Dedifferentiated amniotic fluid mesenchymal stem cell (primary cell): ENCODE measurements at regions not wholly inside any gene's neighbourhood (a gene's known extent, or its start where the extent isn't known, plus 50 kb on each side); places are given as distances from the start of the nearest gene placed in this dataset.

Experiments used
- DNase-seq: peaks from one replicate; pipeline ENCODE4 v3.0.0-alpha.2; 2016; ENCODE audit errors: extremely low spot score

DNA sequence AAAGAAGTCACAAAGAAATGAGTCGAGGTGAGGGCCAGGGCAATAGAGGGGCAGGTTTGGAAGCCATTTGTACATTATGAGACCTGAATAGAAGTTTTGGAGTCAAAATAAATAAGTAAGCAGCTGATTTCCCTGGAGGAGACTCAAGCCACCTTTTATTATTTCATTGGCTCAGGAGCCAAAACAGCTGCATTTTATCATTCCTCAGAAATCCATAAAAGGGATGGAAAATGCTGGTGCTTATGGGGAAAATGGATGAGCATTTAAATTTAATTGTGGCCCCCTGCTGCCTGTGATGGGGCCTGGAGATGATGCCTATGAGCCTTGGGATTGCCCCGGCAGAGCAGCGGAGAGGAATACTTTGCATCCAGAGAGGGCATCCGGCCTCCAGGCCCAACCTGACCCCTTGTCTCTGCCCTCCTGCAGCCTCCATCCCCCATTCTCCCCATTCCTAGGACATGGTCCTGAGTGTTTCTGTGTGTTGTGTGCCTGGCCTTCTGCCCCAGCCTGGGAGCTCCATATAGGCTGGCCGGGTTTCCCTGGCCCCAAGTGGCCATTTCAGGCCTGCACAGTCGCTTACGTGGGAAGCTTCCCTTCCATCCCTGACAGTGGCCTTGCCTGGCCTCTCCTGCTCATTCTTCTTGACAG lies 296.8 kb upstream of the ZMIZ1 start:
- DNase-seq, result no peak

DNA sequence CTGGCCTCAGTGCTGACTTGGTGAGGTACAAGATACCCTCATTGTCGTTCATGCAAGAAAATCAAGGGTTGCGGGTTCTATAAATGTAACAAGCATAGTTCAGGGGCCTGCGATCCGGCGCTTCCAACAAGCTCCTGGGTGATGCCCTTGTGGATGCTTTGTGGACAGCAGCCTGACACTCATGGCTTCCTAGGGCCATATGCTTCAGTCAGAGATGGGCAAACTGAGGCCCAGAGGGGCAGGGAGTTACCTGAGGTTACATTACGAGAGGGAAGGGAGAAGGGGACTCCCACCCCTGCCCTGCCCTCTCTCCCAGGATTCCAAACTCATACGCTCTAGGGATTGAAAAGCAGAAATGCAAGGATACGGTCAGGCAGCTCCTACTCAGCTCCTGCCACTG lies 296.3 kb upstream of the ZMIZ1 start:
- DNase-seq, result no peak

DNA sequence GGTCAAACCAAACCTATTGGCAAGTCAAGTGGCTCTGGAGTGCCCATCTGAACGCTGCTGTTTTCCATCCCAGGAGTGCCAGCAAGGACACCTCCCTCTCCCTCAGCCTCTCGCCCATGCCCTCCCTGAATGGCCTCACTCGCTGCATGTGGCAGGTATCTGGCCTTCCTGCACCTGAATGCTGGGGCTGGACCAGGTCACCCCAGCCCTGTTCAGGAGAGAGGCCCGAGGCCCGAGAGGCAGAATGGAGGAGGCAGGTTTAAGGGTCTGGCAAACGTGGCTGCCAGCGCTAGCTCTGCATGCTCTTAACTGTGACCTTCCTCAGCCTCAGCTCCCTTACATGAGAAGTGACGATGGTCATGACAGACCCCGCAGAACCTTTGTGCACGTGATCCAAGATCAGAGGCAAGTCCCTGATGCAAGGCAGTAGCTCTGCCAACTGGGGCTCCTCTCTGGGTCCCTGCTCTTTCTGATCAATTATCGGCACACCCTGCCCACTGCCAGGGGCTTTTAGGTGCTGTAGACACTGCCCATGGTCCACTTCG lies 295.7 kb upstream of the ZMIZ1 start:
- DNase-seq, result no peak

DNA sequence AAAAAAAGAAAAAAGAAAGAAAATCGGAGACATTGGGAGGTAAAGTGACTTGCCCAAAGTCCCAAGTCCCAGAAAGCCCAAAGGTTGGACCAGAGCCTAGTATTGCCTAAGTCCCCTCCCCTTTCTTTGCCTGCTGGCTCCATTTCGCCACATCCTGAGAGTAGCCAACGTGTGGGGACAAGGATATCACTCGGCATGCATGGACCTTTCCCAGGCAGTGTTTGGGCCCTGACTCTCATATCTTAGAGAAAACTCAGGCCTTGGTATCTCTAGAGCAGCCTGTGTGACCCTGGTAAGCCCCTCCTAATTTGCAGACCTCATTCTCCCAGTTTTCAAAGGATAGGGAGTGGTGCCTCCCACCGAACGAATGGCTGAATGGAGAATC lies 294.2 kb upstream of the ZMIZ1 start:
- no peak for DNase-seq

DNA sequence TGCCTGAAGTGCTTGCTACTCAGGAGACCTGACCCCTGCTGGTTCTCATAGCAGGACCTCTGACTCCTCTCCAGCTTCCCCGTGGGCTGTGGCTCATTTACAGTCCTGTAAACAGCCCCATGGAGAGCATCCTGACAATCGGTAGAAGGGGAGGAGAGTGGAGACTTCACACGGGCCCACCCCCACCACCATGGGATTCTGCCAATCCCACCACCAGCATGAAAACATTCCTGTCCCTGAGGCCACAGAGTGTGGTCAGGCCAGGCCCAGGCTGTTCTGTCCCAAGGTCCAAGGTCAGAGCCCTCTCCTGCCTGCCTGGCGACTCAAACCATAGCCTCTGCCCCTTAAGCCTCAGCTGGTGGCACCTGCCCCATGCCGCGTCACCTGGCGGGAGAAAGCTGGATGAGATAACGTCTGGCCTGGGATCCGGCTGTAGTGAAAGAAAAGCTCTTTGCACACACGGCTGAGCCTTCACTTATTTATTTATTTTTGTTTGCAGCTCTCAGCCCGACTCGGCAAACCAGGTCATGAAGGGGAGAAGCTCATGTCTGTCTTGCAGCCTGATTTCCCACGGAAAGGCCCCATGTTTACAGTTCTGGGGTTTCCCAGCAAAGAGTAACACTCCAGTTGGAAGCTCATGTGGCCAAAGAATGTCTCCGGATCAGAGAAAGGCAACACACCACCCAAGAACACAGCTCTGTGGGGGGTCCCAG lies 293.6 kb upstream of the ZMIZ1 start:
- DNase-seq, result no peak

DNA sequence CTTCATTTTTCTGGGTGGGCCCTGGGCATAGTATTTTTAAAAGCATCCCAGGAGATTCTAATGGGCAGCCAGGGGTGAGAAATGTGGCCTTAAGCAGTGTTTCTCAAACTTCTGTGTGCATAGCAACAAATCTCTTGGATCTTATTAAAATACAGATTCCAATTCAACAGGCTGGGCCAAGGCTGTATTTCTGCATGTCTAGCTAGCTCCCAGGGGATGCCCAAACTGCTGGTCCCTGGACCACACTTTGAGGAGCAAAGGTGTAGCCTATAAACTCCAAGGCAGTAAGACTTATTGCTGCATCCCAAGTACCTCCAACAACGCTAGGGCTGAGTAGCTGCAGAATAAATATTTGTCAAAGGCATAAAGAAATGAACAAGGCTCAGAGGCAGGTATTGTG lies 292.9 kb upstream of the ZMIZ1 start:
- DNase-seq, result no peak

DNA sequence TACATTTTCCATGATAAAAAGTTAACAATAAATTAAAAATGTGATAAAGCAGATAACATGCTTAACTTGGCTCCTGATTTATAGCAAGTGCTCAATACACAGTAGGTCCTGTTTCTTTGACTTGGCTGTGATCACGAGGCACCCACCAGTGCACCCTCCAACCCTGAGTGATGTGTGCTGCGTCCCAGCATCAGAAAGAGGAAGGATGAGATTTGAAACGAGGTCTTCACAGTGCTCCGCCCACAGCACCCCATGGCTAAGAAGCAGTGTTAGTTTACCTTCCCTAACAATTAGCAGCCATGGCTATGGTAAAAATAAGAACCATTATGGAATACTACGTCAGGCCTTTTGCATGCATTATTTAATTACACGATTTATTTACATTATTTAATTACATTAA lies 292.0 kb upstream of the ZMIZ1 start:
- DNase-seq, result no peak

DNA sequence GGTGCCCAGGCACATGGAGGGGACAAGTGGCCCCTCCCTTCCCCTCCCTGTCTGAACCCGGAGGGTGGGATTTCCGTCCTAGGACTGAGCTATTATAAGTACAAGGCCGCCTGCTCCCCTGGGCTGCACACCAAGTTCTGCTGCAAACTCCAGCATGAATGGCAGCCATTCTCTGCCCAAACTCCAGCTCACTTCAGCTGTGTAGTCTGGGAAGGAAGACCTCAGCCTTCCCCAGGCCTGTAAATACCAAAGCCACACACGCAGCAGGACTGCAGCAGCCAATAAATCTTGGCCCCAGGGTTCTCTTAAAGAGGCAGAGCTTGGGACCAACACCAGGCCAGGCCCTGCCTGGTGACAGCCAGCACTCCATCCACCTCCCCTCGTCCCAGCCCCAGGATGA lies 291.3 kb upstream of the ZMIZ1 start:
- no peak for DNase-seq

DNA sequence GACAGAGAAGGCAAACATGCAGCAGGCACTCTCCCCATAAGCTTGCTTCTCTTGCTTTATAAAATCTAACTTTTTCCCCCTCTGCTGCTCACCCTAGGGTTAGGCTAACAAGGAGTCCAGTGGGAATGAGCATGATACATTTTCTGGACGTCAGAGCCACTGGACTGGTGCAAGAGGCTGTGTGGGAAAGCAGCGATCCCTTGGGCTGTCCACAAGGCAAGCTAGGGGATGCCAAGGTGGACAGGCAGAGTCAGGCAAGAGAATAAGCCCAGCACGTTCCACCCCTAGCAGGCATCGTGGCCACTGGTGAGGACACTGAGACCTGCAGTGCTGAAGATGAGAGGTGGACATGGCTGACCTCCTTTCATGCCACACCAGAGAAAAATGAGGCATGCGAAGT lies 290.9 kb upstream of the ZMIZ1 start:
- DNase-seq, result no peak

DNA sequence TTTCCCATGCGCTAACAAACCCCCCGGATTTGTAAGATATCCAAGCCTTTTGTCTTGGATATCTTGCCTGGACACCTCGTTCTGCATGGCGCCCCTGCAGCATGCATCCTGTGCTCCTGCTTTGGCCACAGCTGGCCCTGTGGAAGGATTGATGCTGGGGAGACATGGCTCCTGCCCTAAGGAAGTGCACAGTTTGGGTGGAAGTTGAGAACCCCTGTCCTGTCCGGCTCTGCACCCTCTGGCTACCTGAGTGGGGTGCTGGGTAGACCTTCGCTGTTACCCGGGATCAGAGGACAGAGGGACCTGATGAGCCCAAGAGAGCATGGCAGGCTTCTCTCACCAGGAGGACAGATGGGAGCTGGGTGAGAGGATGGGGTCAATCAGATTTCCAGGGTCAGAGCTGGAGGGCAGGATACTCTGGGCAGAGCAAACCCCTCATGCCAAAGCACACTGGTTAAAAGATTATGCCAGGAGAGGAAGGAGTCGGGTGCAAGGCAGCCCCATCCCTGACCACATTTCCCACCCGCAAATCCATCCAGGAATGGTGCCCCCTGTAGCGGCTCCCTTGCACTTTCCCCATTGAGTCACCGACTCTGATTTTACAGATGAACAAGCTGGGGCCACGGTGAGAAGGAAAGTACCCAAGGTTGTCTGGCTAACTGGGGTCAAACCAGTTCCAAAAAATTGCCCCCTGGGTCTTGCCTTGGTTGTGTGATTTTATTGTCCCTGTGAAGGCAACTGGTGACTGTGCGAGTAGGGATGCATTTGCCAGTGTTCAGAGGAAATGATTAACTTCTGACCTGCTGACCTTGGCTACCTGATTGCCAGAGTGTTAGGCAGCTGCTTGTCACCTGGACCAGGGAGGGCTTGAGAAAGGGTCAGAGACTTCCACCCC lies 290.1 kb upstream of the ZMIZ1 start:
- no peak for DNase-seq

DNA sequence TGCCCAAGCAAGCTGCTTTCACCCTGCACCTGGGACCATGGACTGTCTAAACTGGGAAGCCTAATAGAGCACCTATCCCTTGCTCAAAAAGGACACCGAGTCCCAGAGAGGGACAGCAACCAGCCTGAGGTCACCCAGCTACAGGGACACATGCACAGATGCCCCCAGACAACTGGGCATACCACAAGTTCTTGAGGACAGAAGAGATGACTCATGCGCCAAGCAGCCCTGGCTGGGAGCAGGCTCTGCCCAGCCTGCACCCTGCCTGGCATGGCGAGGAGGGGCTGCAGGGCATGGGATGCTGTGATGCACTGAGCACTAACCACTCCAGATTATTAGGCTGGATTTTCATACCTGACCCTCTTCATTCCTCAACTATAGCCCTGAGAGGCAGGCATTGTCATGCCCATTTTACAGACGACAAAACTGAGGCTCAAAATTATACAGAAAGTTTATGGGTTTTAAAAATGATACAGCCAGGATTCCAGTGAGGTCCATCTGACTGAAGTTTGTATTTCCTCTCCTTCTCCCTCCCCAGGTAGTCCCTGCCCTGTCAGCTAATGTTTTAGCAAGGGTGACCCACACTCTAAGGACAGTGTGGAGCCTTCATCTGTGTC lies 289.3 kb upstream of the ZMIZ1 start:
- no peak for DNase-seq

DNA sequence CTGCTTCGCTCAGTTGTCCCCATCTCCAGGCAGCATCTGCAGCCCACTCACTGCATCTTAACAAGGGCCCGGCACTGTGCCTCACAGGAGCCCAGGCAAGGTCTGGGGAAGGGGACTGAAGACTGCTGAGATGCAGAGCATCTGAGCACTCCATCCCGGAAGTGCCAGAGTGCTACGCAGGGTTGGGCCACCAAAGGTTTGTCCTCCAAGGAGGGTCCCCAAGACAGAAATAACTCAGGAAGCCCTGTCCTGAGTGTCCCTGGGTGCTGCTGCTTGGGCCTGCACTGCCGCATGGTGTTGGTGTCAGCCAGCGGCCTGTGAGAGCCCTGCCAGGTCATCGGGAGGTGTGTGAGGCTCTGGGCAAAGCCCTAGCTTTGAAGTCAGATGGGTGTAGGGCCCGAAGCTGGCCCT lies 288.2 kb upstream of the ZMIZ1 start:
- no peak for DNase-seq

DNA sequence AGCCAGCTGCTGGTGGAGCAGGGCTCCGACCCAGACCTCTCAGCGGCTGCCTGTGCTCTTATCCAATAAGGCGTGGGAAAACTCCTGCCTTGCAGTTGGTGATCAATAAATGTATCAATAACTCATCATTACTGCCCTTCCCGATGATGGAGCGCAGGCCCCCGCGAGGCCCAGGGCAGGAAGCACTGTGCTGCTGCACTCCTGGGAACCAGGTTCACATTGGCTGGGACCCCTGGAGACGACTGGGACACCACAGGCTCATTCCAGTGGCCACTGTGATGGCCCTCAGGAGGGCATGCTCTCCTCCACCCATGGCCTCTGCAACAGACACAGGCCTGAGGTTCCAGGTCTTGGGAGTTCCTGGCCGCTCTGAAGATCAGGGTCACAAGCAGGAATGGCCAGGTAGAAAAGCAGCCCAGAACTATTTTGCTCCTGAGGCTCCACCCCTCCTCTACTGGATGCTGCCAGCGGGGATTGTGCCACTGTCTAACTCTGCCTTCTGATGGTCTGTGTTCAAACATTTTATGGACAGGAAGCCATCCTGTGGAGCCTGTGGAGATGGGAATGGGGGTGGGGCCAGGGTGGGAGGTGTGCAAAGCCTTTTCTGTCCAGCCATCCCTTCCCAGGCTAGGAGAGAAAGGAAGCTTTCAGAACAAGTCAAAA lies 287.4 kb upstream of the ZMIZ1 start:
- DNase-seq, result no peak

DNA sequence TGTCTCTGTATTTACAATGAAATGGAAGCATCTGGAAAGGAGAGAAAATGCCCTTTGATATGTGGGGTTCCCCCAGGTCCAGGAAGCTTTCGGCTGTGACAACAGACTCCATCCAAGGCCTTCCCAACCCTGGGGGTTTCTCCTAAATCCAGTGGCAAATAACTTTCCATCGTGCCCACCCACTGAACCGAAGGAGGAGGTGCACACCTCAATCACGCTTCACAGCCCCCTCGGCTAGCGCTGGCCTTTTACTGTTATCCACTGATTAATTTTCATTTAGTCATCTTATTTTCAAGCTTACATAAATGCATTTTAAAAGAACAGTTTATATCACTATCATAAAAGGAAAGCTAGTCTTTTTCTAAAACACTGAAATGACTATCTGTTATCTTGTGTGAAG lies 286.8 kb upstream of the ZMIZ1 start:
- DNase-seq, result no peak

DNA sequence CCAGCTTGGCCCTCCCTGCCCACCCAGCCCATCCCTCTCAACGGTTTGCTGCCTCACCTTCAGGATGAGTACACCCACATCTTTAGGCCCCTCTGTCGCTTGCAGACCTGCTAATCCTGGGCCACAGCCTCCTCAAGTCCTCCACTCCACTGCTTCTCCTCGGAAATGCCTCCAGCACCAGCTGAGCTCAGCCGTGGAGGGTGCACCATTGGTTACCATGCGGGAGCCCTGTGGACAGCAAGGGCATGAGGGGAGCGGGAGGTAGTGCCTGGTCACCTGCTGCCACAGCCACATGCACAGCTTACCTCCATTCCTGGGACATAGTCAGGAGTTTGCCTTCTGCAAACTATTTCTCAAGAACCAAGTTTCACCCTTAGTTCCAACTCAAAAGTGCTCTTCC lies 286.3 kb upstream of the ZMIZ1 start:
- no peak for DNase-seq

DNA sequence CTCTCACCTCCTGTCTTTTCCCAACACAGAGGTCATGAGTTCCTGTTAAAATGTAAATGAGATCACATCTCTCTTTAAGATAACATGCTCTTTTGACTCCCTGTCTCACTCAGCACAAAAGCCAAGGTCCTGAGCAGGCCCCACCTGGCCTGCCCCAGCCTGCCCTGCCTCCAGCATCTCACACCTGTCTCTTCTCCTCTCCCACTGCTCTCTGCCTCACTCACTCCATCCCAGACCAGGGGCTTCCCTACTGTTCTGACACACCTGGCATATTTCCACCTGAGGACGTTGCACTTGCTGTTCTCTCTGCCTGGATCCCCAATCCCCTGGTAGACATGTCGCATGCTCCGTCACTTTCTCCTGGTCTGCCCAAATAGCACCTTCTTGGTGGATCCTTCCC lies 285.0 kb upstream of the ZMIZ1 start:
- no peak for DNase-seq

DNA sequence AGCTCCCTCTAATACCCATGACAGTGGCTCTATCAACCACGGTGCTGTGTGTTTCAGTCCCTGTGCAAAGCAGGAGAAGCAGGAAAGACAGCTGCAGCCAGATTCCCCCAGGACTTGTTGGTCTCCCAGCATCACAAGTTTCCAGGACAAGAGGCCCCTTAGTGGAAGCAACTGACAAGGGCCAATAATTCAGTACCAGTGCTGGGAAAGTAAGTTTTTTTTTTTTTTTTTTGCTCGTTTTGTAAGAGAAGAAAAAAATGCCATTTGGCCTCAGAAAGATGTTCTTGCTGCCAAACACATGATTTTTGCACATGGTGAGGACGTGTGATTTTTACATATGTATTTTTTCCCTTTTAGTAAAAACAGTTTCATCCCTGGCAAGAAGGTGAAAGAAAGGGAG lies 284.2 kb upstream of the ZMIZ1 start:
- no peak for DNase-seq

DNA sequence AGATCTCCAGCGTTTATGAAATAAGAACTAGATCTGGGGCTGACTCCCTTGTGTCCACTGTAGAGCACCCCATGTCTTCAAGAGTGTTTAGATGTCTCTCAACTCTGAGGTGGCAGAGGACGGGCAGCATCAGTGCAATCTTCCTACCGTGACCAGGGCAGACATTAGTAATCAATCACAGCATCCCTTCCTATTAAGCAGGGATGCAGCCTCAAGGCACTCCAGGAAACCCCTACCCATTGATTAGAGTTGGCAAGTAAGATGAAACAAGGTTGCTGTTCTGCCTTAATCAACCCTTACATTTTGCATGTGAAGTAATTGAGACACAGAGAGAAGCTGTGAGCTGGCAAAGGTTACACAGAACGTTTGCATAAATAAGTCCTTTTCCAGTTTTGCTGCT lies 283.7 kb upstream of the ZMIZ1 start:
- DNase-seq, result no peak

DNA sequence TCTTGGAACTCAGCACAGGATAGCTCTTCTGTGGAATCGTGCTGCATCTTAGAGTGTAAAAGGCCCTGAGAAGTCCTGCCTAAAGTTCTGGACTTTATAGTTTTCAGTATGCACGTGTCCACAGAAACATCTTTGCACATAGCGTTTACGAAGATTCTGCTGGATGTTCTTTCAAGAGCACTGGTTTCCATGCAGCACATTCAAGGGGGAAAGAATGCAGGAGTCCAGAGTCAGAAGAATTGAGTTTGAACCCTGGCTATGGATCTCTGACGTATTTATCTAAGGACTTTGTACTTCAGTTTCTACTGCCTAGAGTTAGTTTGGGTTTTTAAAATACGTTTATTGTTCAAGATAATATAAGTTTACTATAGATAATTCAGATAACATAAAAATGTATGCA lies 282.8 kb upstream of the ZMIZ1 start:
- DNase-seq, result no peak

DNA sequence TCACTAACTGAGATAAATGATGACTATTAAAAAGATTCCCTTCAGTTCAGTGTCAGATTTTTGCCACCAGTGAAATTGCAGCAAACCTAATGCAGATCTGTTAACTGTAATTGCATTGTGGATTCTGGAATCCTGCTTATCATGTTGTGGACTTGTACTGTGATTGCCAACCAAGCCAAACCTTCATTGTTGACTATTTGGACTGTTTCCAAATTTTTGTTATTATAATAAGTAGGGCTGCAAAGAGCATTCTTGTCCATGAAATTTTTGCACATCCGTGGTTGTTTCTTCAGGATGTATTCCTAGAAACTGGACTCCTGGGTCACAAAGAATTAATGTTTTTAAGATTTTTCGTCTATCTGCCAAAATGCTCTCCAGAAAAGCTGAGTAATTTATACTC lies 281.6 kb upstream of the ZMIZ1 start:
- no peak for DNase-seq

DNA sequence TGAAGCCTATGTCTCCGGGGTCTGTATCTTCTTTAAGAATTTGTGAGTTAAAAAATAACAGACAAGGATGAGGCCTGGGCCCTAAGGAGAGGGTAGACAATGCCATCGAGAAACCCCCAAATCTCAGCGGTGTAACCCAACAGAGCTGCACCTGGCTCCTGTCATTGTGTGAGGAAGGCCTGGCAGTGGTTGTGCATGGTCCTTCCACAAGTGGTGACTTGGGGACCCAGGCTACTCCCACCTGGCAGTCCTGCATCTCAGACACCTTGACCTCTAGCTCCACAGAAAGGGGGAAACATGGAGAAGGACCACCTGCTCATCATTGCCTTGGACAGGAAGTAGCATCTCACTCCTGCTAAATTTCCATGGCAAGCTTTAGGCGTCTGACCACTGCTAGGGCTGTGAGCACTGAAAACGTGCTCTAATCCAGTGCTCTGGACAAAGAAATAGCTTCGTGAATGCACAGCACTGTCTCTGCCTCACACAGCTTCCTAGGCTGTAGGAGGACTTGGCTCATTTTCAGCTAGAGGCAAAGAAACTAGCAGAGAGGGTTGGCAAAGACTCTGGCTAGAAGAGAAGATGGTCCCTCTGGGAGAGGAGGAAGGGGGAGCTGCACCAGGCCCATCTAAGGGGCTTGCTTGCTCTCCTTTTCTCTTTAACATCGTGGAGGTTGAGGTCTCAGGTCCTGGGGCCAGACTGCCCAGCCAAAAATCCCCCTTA lies 273.9 kb upstream of the ZMIZ1 start:
- no peak for DNase-seq
